Suprapubic skin (tissue), 4 donors: ENCODE measurements at regions not wholly inside any gene's neighbourhood (a gene's known extent, or its start where the extent isn't known, plus 50 kb on each side); places are given as distances from the start of the nearest gene placed in this dataset.

Source experiments
- DNase-seq, 2 donors: peaks; one replicate each; pipeline ENCODE4 v3.0.0-alpha.2; 2019; ENCODE audit warnings: low spot score in 2 of 2
- H3K27ac ChIP-seq: fragments of 200-600 bp; sonication (generic); one replicate; pipeline ENCODE4 v1.5.1; 2019
- H3K27me3 ChIP-seq: fragments of 200-600 bp; sonication (generic); one replicate; pipeline ENCODE4 v1.5.1; 2019
- H3K36me3 ChIP-seq: fragments of 200-600 bp; sonication (generic); one replicate; pipeline ENCODE4 v1.5.1; 2019
- H3K4me1 ChIP-seq: fragments of 200-600 bp; sonication (generic); one replicate; pipeline ENCODE4 v1.5.1; 2019
- H3K4me3 ChIP-seq: fragments of 200-600 bp; sonication (generic); one replicate; pipeline ENCODE4 v1.5.1; 2019; ENCODE audit warnings: mild to moderate bottlenecking
- H3K9me3 ChIP-seq: fragments of 200-600 bp; sonication (generic); one replicate; pipeline ENCODE4 v1.5.1; 2019
- EP300 ChIP-seq: sonication (generic); formaldehyde crosslinking; IDR thresholded peaks from one replicate; pipeline ENCODE4 v1.6.1; 2017; ENCODE audit warnings: antibody characterized with exemption
- POLR2A ChIP-seq, 2 donors: fragments of 450-650 bp; IDR thresholded peaks; one replicate each; pipeline ENCODE4 v1.6.1; 2017; ENCODE audit warnings: antibody characterized with exemption in 2 of 2, mild to moderate bottlenecking in 2 of 2, moderate library complexity in 2 of 2
- POLR2AphosphoS5 ChIP-seq, 3 donors: sonication (generic); formaldehyde crosslinking; IDR thresholded peaks; one replicate each; pipeline ENCODE4 v1.6.1; 2017; ENCODE audit warnings: antibody characterized with exemption in 3 of 3
- WGBS: methylation state at CpG from one replicate; pipeline ENCODE4 v1.1.5; 2018; 5-methylcytosine and 5-hydroxymethylcytosine counted together
- TF ChIP-seq, protein P1 (sequence below), 2 donors: fragments of 200-600 bp in 1 of 2; fragments of 450-650 bp in 1 of 2; sonication (generic) in 1 of 2; IDR thresholded peaks; one replicate each; pipeline ENCODE4 v1.5.1; 2016 to 2019; ENCODE audit warnings: antibody characterized with exemption in 2 of 2, mild to moderate bottlenecking in 1 of 2, moderate library complexity in 1 of 2

DNA sequence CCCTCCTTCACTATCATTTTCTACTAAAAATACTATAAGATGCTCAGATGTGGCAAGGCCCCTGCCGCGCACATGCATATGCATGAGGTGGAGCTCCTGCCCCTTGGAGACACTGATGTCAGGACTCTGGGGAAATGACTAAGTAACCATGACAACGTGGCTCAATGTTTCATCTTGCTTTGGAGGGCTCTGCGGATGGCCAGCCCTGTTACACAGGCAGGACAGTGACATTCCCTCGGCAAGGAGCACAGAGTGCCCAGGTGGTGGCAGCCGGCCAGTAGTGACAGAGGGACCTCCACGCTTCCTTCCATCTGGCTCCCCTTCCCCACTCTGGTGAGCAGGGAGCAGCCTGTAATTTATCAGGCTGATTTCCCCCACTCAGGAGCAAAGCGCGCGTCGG, 364.1 kb downstream of the SS18 start:
- Histone ChIP-seq H3K4me3 (no peak overlapping the region), H3K36me3 (no peaks in the 10 kb centered on the region), H3K9me3 (no peaks in the 10 kb centered on the region), H3K27me3 (no peaks in the 10 kb centered on the region), H3K4me1 (no peaks in the 10 kb centered on the region), H3K27ac (no peak overlapping the region)
- DNase-seq: no peak
- TF ChIP-seq POLR2A (IDR thresholded peaks at IDR 0.05): no peak
- TF ChIP-seq, protein P1, sequence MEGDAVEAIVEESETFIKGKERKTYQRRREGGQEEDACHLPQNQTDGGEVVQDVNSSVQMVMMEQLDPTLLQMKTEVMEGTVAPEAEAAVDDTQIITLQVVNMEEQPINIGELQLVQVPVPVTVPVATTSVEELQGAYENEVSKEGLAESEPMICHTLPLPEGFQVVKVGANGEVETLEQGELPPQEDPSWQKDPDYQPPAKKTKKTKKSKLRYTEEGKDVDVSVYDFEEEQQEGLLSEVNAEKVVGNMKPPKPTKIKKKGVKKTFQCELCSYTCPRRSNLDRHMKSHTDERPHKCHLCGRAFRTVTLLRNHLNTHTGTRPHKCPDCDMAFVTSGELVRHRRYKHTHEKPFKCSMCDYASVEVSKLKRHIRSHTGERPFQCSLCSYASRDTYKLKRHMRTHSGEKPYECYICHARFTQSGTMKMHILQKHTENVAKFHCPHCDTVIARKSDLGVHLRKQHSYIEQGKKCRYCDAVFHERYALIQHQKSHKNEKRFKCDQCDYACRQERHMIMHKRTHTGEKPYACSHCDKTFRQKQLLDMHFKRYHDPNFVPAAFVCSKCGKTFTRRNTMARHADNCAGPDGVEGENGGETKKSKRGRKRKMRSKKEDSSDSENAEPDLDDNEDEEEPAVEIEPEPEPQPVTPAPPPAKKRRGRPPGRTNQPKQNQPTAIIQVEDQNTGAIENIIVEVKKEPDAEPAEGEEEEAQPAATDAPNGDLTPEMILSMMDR (IDR thresholded peaks at IDR 0.05): no peak
- TF ChIP-seq POLR2AphosphoS5 (IDR thresholded peaks at IDR 0.05): no peak
- TF ChIP-seq EP300: no peak
- WGBS: 72% methylated on average over 11 of the region's 11 CpGs

GRCh38 chr18:25725501-25725900, 364.9 kb downstream of the SS18 start:
- Histone ChIP-seq H3K27ac (no peak overlapping the region), H3K4me1 (no peaks in the 10 kb centered on the region), H3K4me3 (no peak overlapping the region), H3K9me3 (no peaks in the 10 kb centered on the region), H3K36me3 (no peaks in the 10 kb centered on the region), H3K27me3 (no peaks in the 10 kb centered on the region)
- DNase-seq: no peak
- TF ChIP-seq, protein P1 (IDR thresholded peaks at IDR 0.05): no peak
- TF ChIP-seq POLR2AphosphoS5 (IDR thresholded peaks at IDR 0.05) (no peak), EP300 (no peak), POLR2A (IDR thresholded peaks at IDR 0.05) (no peak)
- 72% methylated on average over 2 of the region's 2 CpGs for WGBS

DNA sequence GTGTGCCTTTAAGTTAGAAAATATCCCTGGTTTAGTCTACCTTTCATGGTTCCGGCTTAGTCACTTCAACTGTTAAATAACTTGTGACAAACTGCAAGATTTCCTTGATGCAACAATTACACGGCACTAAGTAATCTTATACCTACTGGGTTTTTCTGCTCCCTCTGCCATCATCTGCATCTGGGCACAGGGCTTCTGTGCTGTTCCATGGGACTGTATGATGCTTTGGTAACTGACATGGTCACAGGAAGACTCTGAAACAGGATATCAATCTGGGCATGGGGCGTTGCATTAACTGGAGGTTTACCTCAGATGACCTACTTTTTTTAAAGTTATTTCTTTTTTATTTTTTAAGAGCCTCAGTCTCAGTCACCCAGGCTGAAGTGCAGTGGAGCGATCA, 365.4 kb downstream of the SS18 start:
- Histone ChIP-seq H3K36me3 (no peaks in the 10 kb centered on the region), H3K9me3 (no peaks in the 10 kb centered on the region), H3K27ac (no peak overlapping the region), H3K27me3 (no peaks in the 10 kb centered on the region), H3K4me1 (no peaks in the 10 kb centered on the region), H3K4me3 (no peak overlapping the region)
- 83% methylated on average over 4 of the region's 4 CpGs for WGBS
- no peak for DNase-seq
- TF ChIP-seq, protein P1 (IDR thresholded peaks at IDR 0.05): no peak
- TF ChIP-seq POLR2A (IDR thresholded peaks at IDR 0.05) (no peak), POLR2AphosphoS5 (IDR thresholded peaks at IDR 0.05) (no peak), EP300 (no peak)

GRCh38 chr18:25724121-25724520, 366.3 kb downstream of the SS18 start:
- TF ChIP-seq POLR2A (IDR thresholded peaks at IDR 0.05) (no peak), POLR2AphosphoS5 (IDR thresholded peaks at IDR 0.05) (no peak), EP300 (no peak)
- TF ChIP-seq, protein P1 (IDR thresholded peaks at IDR 0.05): no peak
- Histone ChIP-seq H3K4me1 (no peaks in the 10 kb centered on the region), H3K36me3 (no peaks in the 10 kb centered on the region), H3K4me3 (no peak overlapping the region), H3K27me3 (no peaks in the 10 kb centered on the region), H3K27ac (no peak overlapping the region), H3K9me3 (no peaks in the 10 kb centered on the region)
- WGBS: 95% methylated on average over 2 of the region's 2 CpGs
- DNase-seq: no peak

DNA sequence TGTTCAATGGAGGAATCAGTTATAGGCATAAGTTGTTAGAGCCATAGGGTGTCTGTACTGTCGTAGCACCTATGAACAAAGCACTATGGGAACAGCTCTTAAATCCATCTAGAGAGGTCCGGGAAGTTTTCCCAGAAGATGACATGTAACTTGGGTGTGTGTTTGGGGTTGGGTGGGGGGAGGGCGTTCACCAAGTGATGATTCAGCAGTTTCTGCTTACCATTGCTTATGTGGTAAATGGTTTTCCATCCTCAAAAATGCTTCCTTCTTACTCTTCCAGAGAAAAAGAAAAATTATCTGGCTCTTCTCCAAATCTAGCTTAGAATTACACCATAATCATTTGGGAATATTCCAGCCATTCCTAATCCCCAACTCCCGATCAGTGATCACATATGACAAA, 361.1 kb upstream of the ZNF521 start:
- 82% methylated on average over 4 of the region's 4 CpGs for WGBS
- TF ChIP-seq EP300 (no peak), POLR2AphosphoS5 (IDR thresholded peaks at IDR 0.05) (no peak), POLR2A (IDR thresholded peaks at IDR 0.05) (no peak)
- TF ChIP-seq, protein P1 (IDR thresholded peaks at IDR 0.05): no peak
- H3K27me3 ChIP-seq: no peaks in the 10 kb centered on the region
- no peak overlapping the region for H3K27ac ChIP-seq
- H3K4me1 ChIP-seq: no peaks in the 10 kb centered on the region
- no peak overlapping the region for H3K4me3 ChIP-seq
- H3K9me3 ChIP-seq: no peaks in the 10 kb centered on the region
- H3K36me3 ChIP-seq: no peaks in the 10 kb centered on the region
- DNase-seq: no peak
